ENCODE measurements at regions not wholly inside any gene's neighbourhood (a gene's known extent, or its start where the extent isn't known, plus 50 kb on each side); places are given as distances from the start of the nearest gene placed in this dataset.
A peak's percentile ranks its signal among the peaks of the same experiment; 100 is the strongest.

- H3K4me3 ChIP-seq: no peak overlapping the region
- H3K9ac ChIP-seq (ENCODE audit: insufficient read depth in 1 of 2, low read depth in 2 of 2, low read length in 2 of 2): no peak overlapping the region
- FAIRE-seq: no peak
- H3K36me3 ChIP-seq (ENCODE audit: control insufficient read depth, insufficient read depth, low read length): no peaks in the 10 kb centered on the region
- no peaks in the 10 kb centered on the region for H4K20me1 ChIP-seq (replicated peaks; ENCODE audit: control insufficient read depth, insufficient read depth, low read length)
- no peaks in the 10 kb centered on the region for H3K27me3 ChIP-seq (ENCODE audit: control insufficient read depth in 2 of 2, insufficient read depth in 2 of 2, low read length in 2 of 2)
- no peaks in the 10 kb centered on the region for H3K9me3 ChIP-seq (replicated peaks; ENCODE audit: control insufficient read depth, insufficient read depth, low read depth, low read length)
- no peak for DNase-seq (ENCODE audit: extremely low read depth in 1 of 4, low spot score in 3 of 4)
- H3K4me1 ChIP-seq (replicated peaks in 1 of 2; ENCODE audit: control insufficient read depth in 2 of 2, insufficient read depth in 2 of 2, low read length in 2 of 2): peaks cover 0 to 4% of the 10 kb centered on the region in 2 experiments; a peak in 2 of 5 replicates
- 65% methylated on average over 23 of the region's 23 CpGs for WGBS (ENCODE audit: insufficient coverage, low coverage, missing lambda C conversion rate)
- POLR2A ChIA-PET: interaction anchor here (1.0 kb wide), 1 partner anchor 216 kb away, joined by 3 read pairs; no protein-coding TSS in a partner anchor
- H3K27ac ChIP-seq (ENCODE audit: extremely low read depth, low read depth, low read length): no peak overlapping the region
- CTCF ChIA-PET (ENCODE audit: low intra/inter-chr PET ratio): no interaction called here
- H3K4me2 ChIP-seq (ENCODE audit: insufficient read depth, low read length): no peak overlapping the region
- in situ Hi-C loops (cut with MboI) (no loop called here), intact Hi-C loops (cut with micrococcal nuclease) (no loop called here)
- H3K9me1 ChIP-seq (ENCODE audit: control insufficient read depth, insufficient read depth, low read length): no peaks in the 10 kb centered on the region
- no TSS peak for BruUV-seq (replicated peaks)
- no peak for ATAC-seq
- H3K79me2 ChIP-seq (ENCODE audit: control insufficient read depth, insufficient read depth, low read length): no peaks in the 10 kb centered on the region
- peak overlapping the region; percentile 77 for H2AFZ ChIP-seq (ENCODE audit: low read depth, low read length)
- TF ChIP-seq, protein P1, sequence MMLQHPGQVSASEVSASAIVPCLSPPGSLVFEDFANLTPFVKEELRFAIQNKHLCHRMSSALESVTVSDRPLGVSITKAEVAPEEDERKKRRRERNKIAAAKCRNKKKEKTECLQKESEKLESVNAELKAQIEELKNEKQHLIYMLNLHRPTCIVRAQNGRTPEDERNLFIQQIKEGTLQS (IDR thresholded peaks at IDR 0.05): peak; percentile 30; the same call in 1 of the 2 replicates
- TF ChIP-seq, protein P1 (CRISPR knock-in tag; conservative IDR thresholded peaks at IDR 0.05): no peak
- TF ChIP-seq HNRNPLL (IDR thresholded peaks at IDR 0.05; ENCODE audit: low read depth, low read length, poor library complexity, severe bottlenecking): no peak
- TF ChIP-seq HDAC1 (IDR thresholded peaks at IDR 0.05): no peak
- TF ChIP-seq, protein P2, sequence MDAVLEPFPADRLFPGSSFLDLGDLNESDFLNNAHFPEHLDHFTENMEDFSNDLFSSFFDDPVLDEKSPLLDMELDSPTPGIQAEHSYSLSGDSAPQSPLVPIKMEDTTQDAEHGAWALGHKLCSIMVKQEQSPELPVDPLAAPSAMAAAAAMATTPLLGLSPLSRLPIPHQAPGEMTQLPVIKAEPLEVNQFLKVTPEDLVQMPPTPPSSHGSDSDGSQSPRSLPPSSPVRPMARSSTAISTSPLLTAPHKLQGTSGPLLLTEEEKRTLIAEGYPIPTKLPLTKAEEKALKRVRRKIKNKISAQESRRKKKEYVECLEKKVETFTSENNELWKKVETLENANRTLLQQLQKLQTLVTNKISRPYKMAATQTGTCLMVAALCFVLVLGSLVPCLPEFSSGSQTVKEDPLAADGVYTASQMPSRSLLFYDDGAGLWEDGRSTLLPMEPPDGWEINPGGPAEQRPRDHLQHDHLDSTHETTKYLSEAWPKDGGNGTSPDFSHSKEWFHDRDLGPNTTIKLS (IDR thresholded peaks at IDR 0.05; ENCODE audit: borderline replicate concordance, low read depth): no peak
- TF ChIP-seq ZNF518B (CRISPR knock-in tag; IDR thresholded peaks at IDR 0.05): no peak
- TF ChIP-seq SMAD4 (CRISPR knock-in tag; conservative IDR thresholded peaks at IDR 0.05): 0 out of 2 replicates have a peak, but pooled peaks have one; percentile 49
Measured at GRCh38 chr10:28897617-28898464, 220.5 kb downstream of the BAMBI start.
